HepG2 (cell line): ENCODE measurements at regions not wholly inside any gene's neighbourhood (a gene's known extent, or its start where the extent isn't known, plus 50 kb on each side); places are given as distances from the start of the nearest gene placed in this dataset.

Experiments
- ATAC-seq: fragments of 200-7000 bp; cut with Tn5 transposase; 3 replicates; pipeline ENCODE4 v1.9.1; 2020; ENCODE audit warnings: mild to moderate bottlenecking, moderate library complexity
- BruUV-seq: library from RNA; stranded (reverse); fragments of 400-500 nt; replicated peaks from 2 replicates; lab custom pipeline; 2021; lab: Mats Ljungman, UMichigan
- CTCF ChIA-PET: fragments of 300-600 bp; formaldehyde crosslinking; extraction: SDS; loops from one replicate; lab custom pipeline; 2021; ENCODE audit warnings: low total read pairs, inconsistent platforms, low intra/inter-chr PET ratio; lab: Yijun Ruan, JAX
- POLR2A ChIA-PET: fragments of 350-600 bp; sonication (Branson Sonifier 250); formaldehyde crosslinking; loops from one replicate; lab custom pipeline; 2020; ENCODE audit warnings: antibody characterized with exemption, inconsistent platforms; lab: Yijun Ruan, JAX
- DNase-seq: peaks from one replicate; pipeline ENCODE4 v3.0.0-alpha.2; 2015; ENCODE audit warnings: low spot score
- FAIRE-seq: peaks from 3 replicates; lab custom pipeline; 2011; peaks lifted over from hg19 to GRCh38; lab: Jason Lieb, UNC
- H2AFZ ChIP-seq: one replicate; pipeline ENCODE4 v1.6.1; 2011; ENCODE audit warnings: low read length, inconsistent platforms
- H3K27ac ChIP-seq: fragments of 300-600 bp; 3 replicates; pipeline ENCODE4 v1.8.0; 2011; ENCODE audit warnings: mixed run types, mild to moderate bottlenecking, mixed read lengths, low read length, inconsistent platforms; ENCODE audit not compliant: insufficient read depth; ENCODE audit errors: extremely low read length
- H3K27me3 ChIP-seq, 2 experiments: fragments of 200-600 bp in 1 of 2; 2 replicates in 1 of 2; 3 replicates in 1 of 2; pipeline versions ENCODE4 v1.6.0 to v1.8.0; 2011; ENCODE audit warnings: low read length in 2 of 2, mild to moderate bottlenecking in 2 of 2, moderate library complexity in 2 of 2, inconsistent platforms in 1 of 2; ENCODE audit not compliant: insufficient read depth in 2 of 2, control insufficient read depth in 1 of 2
- H3K36me3 ChIP-seq, 2 experiments: fragments of 200-600 bp in 1 of 2; replicated peaks in 1 of 2; 2 replicates in 1 of 2; 3 replicates in 1 of 2; pipeline versions ENCODE4 v1.5.1 to v1.8.0; 2011; ENCODE audit warnings: low read length in 2 of 2, inconsistent platforms in 1 of 2; ENCODE audit not compliant: insufficient read depth in 2 of 2, control insufficient read depth in 1 of 2
- H3K4me1 ChIP-seq: 2 replicates; pipeline ENCODE4 v1.5.1; 2012; ENCODE audit warnings: low read length, inconsistent platforms; ENCODE audit not compliant: insufficient read depth
- H3K4me2 ChIP-seq: 2 replicates; pipeline ENCODE4 v1.6.0; 2011; ENCODE audit warnings: low read depth, low read length, inconsistent platforms
- H3K4me3 ChIP-seq, 3 experiments: fragments of 200-600 bp in 1 of 3; sonication (generic), shearing (Covaris generic) in 1 of 3; replicated peaks in 1 of 3; 2 replicates each; pipeline ENCODE4 v1.5.1; 2011 to 2016; ENCODE audit warnings: low read length in 3 of 3, inconsistent platforms in 2 of 3, low read depth in 2 of 3, mild to moderate bottlenecking in 2 of 3, control low read depth in 1 of 3, mixed read lengths in 1 of 3; ENCODE audit not compliant: insufficient read depth in 1 of 3
- H3K79me2 ChIP-seq: one replicate; pipeline ENCODE4 v1.6.1; 2011; ENCODE audit warnings: low read length, inconsistent platforms; ENCODE audit not compliant: insufficient read depth
- H3K9ac ChIP-seq: 2 replicates; pipeline ENCODE4 v1.6.0; 2011; ENCODE audit warnings: mild to moderate bottlenecking, low read depth, low read length, inconsistent platforms; ENCODE audit not compliant: insufficient read depth
- H3K9me3 ChIP-seq: 2 replicates; pipeline ENCODE4 v1.5.1; 2012; ENCODE audit warnings: mild to moderate bottlenecking, low read length
- H4K20me1 ChIP-seq: 2 replicates; pipeline ENCODE4 v1.6.0; 2011; ENCODE audit warnings: inconsistent platforms, mild to moderate bottlenecking, low read length, moderate library complexity; ENCODE audit not compliant: insufficient read depth
- BORCS8-MEF2B ChIP-seq: sonication (generic); formaldehyde crosslinking; IDR thresholded peaks from 2 replicates; pipeline ENCODE4 v1.8.0; 2022; ENCODE audit warnings: mild to moderate bottlenecking, missing genetic modification reagents
- CC2D1A ChIP-seq: sonication (generic); formaldehyde crosslinking; IDR thresholded peaks from 2 replicates; pipeline ENCODE4 v1.8.1; 2023; ENCODE audit warnings: mild to moderate bottlenecking, missing genetic modification reagents
- CCDC6 ChIP-seq: sonication (generic); formaldehyde crosslinking; IDR thresholded peaks from 2 replicates; pipeline ENCODE4 v1.8.1; 2022; ENCODE audit warnings: mild to moderate bottlenecking, missing genetic modification reagents, moderate library complexity
- KDM2A ChIP-seq: sonication (generic); formaldehyde crosslinking; IDR thresholded peaks from 2 replicates; pipeline ENCODE4 v1.4.0; 2020; ENCODE audit warnings: low read depth, missing genetic modification reagents, borderline replicate concordance
- MAFF ChIP-seq: IDR thresholded peaks from 2 replicates; pipeline ENCODE4 v1.6.1; 2011; ENCODE audit warnings: low read depth, low read length, improper control_type of control experiment
- MAFK ChIP-seq, 2 experiments: IDR thresholded peaks in 1 of 2; conservative IDR thresholded peaks in 1 of 2; 2 replicates each; pipeline ENCODE4 v1.6.1; 2011; ENCODE audit warnings: improper control_type of control experiment in 2 of 2, low read length in 2 of 2
- SMC3 ChIP-seq: IDR thresholded peaks from 2 replicates; pipeline ENCODE4 v1.6.1; 2011; ENCODE audit warnings: low read length, improper control_type of control experiment
- TBX3 ChIP-seq: fragments of 450-650 bp; IDR thresholded peaks from 2 replicates; pipeline ENCODE4 v1.6.1; 2017; ENCODE audit warnings: antibody characterized with exemption, mild to moderate bottlenecking, inconsistent platforms, borderline replicate concordance
- XRCC5 ChIP-seq: fragments of 200-400 bp; formaldehyde crosslinking; optimal IDR thresholded peaks from 2 replicates; pipeline ENCODE3; 2017; ENCODE audit warnings: mild to moderate bottlenecking, low read length
- ZBTB40 ChIP-seq, 2 experiments: fragments of 450-650 bp in 1 of 2; sonication (generic) in 1 of 2; formaldehyde crosslinking in 1 of 2; IDR thresholded peaks; 2 replicates each; pipeline versions ENCODE4 v1.6.1 to v1.8.0; 2016 to 2022; ENCODE audit warnings: antibody characterized with exemption in 1 of 2, mild to moderate bottlenecking in 1 of 2, missing genetic modification reagents in 1 of 2
- ZNF619 ChIP-seq: sonication (generic); formaldehyde crosslinking; IDR thresholded peaks from 2 replicates; pipeline ENCODE4 v1.4.0; 2020; ENCODE audit warnings: mild to moderate bottlenecking, missing genetic modification reagents
- ZSCAN12 ChIP-seq: sonication (generic); formaldehyde crosslinking; IDR thresholded peaks from 2 replicates; pipeline ENCODE4 v1.9.0; 2021; ENCODE audit warnings: mild to moderate bottlenecking, missing genetic modification reagents
- WGBS: methylation state at CpG from one replicate; pipeline ENCODE4 v1.1.6; 2017; ENCODE audit warnings: low lambda C conversion rate; 5-methylcytosine and 5-hydroxymethylcytosine counted together
- in situ Hi-C: cut with HindIII; loops from 2 replicates; pipeline ENCODE4 v1.10.0; 2017; ENCODE audit warnings: low pct_unique_long_range_greater_than_20kb; ENCODE audit not compliant: extremely low pct_ligation_motif_present
- intact Hi-C: fragments of 100-400 bp; cut with micrococcal nuclease; formaldehyde crosslinking; loops from one replicate; pipeline ENCODE4 v1.10.0; 2022; ENCODE audit not compliant: unreplicated experiment

- in situ Hi-C loops (no loop called here), intact Hi-C loops (no loop called here)
- Histone ChIP-seq H3K9ac (no peak overlapping the region), H3K36me3 (no peaks in the 10 kb centered on the region), H2AFZ (no peak overlapping the region), H3K79me2 (no peaks in the 10 kb centered on the region), H3K4me3 (no peak overlapping the region), H3K27me3 (no peaks in the 10 kb centered on the region), H3K27ac (no peak overlapping the region), H3K9me3 (no peaks in the 10 kb centered on the region), H3K4me2 (no peak overlapping the region), H3K4me1 (no peaks in the 10 kb centered on the region), H4K20me1 (no peaks in the 10 kb centered on the region)
- ATAC-seq (no peak), FAIRE-seq (no peak), DNase-seq (no peak)
- ChIA-PET POLR2A (no interaction called here), CTCF (no interaction called here)
- WGBS: 0% methylated on average over 3 of the region's 3 CpGs
- TF ChIP-seq ZBTB40 (IDR thresholded peaks at IDR 0.05) (no peak), ZBTB40 (CRISPR knock-in tag; IDR thresholded peaks at IDR 0.05) (no peak), ZNF619 (no peak), SMC3 (no peak), TBX3 (no peak), CCDC6 (CRISPR knock-in tag) (no peak), MAFK (conservative IDR thresholded peaks at IDR 0.05 in 1 of 2, IDR thresholded peaks at IDR 0.05 in 1 of 2; ENCODE audit: low read length in 2 of 2) (peak in 1 of 2 experiments; percentile 49; a peak in 2 of 4 replicates), MAFF (peak; percentile 13; the same call in 1 of the 2 replicates), CC2D1A (no peak), ZSCAN12 (CRISPR knock-in tag) (no peak), BORCS8-MEF2B (CRISPR knock-in tag) (no peak), KDM2A (CRISPR knock-in tag) (no peak), XRCC5 (no peak)
- TF ChIP-seq, all 625 proteins: peak for 2
- BruUV-seq: no TSS peak
Observed at GRCh38 chr7:21137640-21138039, 290.2 kb upstream of the SP4 start.
